GM12874 (cell line): ENCODE measurements at regions not wholly inside any gene's neighbourhood (a gene's known extent, or its start where the extent isn't known, plus 50 kb on each side); places are given as distances from the start of the nearest gene placed in this dataset.

Source experiments
- CTCF ChIP-seq: IDR thresholded peaks from 2 replicates; pipeline ENCODE4 v1.5.1; 2011; ENCODE audit warnings: low read depth, mild to moderate bottlenecking, control low read depth, low read length, moderate library complexity; ENCODE audit not compliant: insufficient read depth

GRCh38 chr6:121847806-121848522 lies 412.5 kb downstream of the GJA1 start:
- TF ChIP-seq CTCF, result no peak

- TF ChIP-seq CTCF, result no peak
Measured at GRCh38 chr6:121848523-121849255, 413.2 kb downstream of the GJA1 start.

DNA sequence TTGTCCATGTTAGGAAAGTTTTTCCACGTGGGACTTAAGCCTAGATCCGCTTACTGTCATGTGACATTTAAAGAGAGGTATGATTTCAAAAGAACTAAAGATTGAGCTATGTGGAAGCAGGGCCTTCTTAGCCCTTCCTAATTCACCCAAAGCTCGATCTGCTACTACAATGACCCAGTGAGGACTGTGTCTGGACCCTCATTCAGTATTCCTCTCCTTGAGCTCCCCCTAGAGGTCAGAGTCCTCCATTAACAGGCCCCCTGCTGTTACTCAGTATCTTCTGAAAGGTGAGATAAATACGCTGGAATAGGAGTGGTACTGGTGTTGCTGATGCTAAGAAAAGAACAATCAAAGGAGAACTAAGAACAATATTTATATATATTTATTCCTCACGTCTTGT lies 414.0 kb downstream of the GJA1 start:
- peak; percentile 66 for TF ChIP-seq CTCF

GRCh38 chr6:121851056-121851455 lies 415.6 kb downstream of the GJA1 start:
- no peak for TF ChIP-seq CTCF

DNA sequence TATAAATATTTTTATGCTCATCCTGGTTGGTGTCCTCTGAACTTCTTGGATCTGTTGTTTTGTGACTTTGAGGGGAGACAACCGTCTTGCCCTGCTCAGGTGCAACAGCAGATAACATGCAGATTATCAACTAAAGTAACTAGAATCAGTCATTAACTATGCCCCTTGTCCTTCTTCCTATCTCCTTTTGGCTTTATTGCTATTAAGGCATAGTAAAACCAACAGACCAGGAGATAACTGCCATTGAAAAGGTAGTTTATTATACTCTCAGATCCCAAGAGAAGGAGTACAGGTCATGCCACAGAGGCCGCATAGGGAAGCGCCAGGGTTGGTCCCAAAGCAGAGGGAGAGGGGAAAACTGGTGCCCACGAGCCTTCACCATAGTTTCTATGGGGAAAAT lies 418.2 kb downstream of the GJA1 start:
- TF ChIP-seq CTCF, result no peak

GRCh38 chr6:121855521-121855920 lies 420.1 kb downstream of the GJA1 start:
- no peak for TF ChIP-seq CTCF

DNA sequence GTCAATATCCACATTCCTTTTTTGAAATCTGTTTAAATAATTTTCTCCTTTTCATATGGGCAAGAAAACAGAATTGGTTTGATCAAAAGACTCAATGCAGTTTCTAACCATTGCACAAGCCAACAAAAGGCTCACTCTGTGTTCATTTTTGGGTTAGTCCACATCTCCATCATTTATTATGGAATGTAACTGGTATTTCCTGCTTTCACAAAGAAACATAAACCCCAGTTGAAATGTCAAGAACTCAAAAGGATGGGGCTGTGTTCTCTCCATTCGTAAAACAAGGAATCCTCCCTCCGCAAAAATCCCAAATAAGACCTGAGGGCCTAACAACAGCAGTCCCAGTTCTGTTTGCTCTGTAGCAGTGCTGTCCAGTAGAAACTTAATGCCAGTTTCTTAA lies 420.9 kb downstream of the GJA1 start:
- no peak for TF ChIP-seq CTCF
